ENCODE measurements at regions not wholly inside any gene's neighbourhood (a gene's known extent, or its start where the extent isn't known, plus 50 kb on each side); places are given as distances from the start of the nearest gene placed in this dataset.

GRCh38 chr12:118835926-118836325 lies 145.4 kb upstream of the SRRM4 start:
- H3K27me3 ChIP-seq: no peaks in the 10 kb centered on the region
- no peak for DNase-seq
- no peaks in the 10 kb centered on the region for H3K36me3 ChIP-seq
- H3K9me3 ChIP-seq: no peaks in the 10 kb centered on the region
- no peak overlapping the region for H3K4me3 ChIP-seq

- Histone ChIP-seq H3K9me3 (no peaks in the 10 kb centered on the region), H3K4me3 (no peak overlapping the region), H3K36me3 (no peaks in the 10 kb centered on the region), H3K27me3 (no peaks in the 10 kb centered on the region)
- DNase-seq: no peak
These were observed 140.9 kb upstream of the SRRM4 start for GRCh38 chr12:118840399-118840798.

GRCh38 chr12:118840878-118841277 lies 140.5 kb upstream of the SRRM4 start:
- no peaks in the 10 kb centered on the region for H3K36me3 ChIP-seq
- H3K9me3 ChIP-seq: no peaks in the 10 kb centered on the region
- DNase-seq: no peak
- H3K4me3 ChIP-seq: no peak overlapping the region
- H3K27me3 ChIP-seq: no peaks in the 10 kb centered on the region

- Histone ChIP-seq H3K36me3 (no peaks in the 10 kb centered on the region), H3K27me3 (no peaks in the 10 kb centered on the region), H3K9me3 (no peaks in the 10 kb centered on the region), H3K4me3 (no peak overlapping the region)
- no peak for DNase-seq
These were observed 139.8 kb upstream of the SRRM4 start for GRCh38 chr12:118841588-118841987.

GRCh38 chr12:118842866-118843265 lies 138.5 kb upstream of the SRRM4 start:
- Histone ChIP-seq H3K9me3 (no peaks in the 10 kb centered on the region), H3K36me3 (no peaks in the 10 kb centered on the region), H3K27me3 (no peaks in the 10 kb centered on the region), H3K4me3 (no peak overlapping the region)
- DNase-seq: no peak

GRCh38 chr12:118846416-118846815 lies 134.9 kb upstream of the SRRM4 start:
- no peaks in the 10 kb centered on the region for H3K36me3 ChIP-seq
- DNase-seq: no peak
- H3K27me3 ChIP-seq: no peaks in the 10 kb centered on the region
- no peak overlapping the region for H3K4me3 ChIP-seq
- H3K9me3 ChIP-seq: no peaks in the 10 kb centered on the region

- Histone ChIP-seq H3K36me3 (no peaks in the 10 kb centered on the region), H3K9me3 (no peaks in the 10 kb centered on the region), H3K27me3 (no peaks in the 10 kb centered on the region), H3K4me3 (no peak overlapping the region)
- DNase-seq: peak; percentile 9
These were observed 131.0 kb upstream of the SRRM4 start for GRCh38 chr12:118850244-118850825.

GRCh38 chr12:118851891-118852290 lies 129.4 kb upstream of the SRRM4 start:
- no peak for DNase-seq
- Histone ChIP-seq H3K9me3 (no peaks in the 10 kb centered on the region), H3K4me3 (no peak overlapping the region), H3K36me3 (no peaks in the 10 kb centered on the region), H3K27me3 (no peaks in the 10 kb centered on the region)

GRCh38 chr12:118853634-118854033 lies 127.7 kb upstream of the SRRM4 start:
- H3K9me3 ChIP-seq: no peaks in the 10 kb centered on the region
- no peaks in the 10 kb centered on the region for H3K36me3 ChIP-seq
- no peak overlapping the region for H3K4me3 ChIP-seq
- no peak for DNase-seq
- no peaks in the 10 kb centered on the region for H3K27me3 ChIP-seq

GRCh38 chr12:118855858-118856257 lies 125.5 kb upstream of the SRRM4 start:
- no peaks in the 10 kb centered on the region for H3K36me3 ChIP-seq
- no peak for DNase-seq
- H3K27me3 ChIP-seq: no peaks in the 10 kb centered on the region
- H3K9me3 ChIP-seq: no peaks in the 10 kb centered on the region
- no peak overlapping the region for H3K4me3 ChIP-seq

- no peak for DNase-seq
- Histone ChIP-seq H3K36me3 (no peaks in the 10 kb centered on the region), H3K4me3 (no peak overlapping the region)
These were observed 115.0 kb upstream of the SRRM4 start for GRCh38 chr12:118866346-118866745.

GRCh38 chr12:118870551-118870950 lies 110.8 kb upstream of the SRRM4 start:
- DNase-seq: no peak
- Histone ChIP-seq H3K27me3 (no peaks in the 10 kb centered on the region), H3K36me3 (no peaks in the 10 kb centered on the region), H3K4me3 (no peak overlapping the region), H3K9me3 (no peaks in the 10 kb centered on the region)

More at GRCh38 chr12:118866346-118866745, 115.0 kb upstream of the SRRM4 start:
- Histone ChIP-seq H3K27me3 (no peaks in the 10 kb centered on the region), H3K9me3 (no peaks in the 10 kb centered on the region)

GRCh38 chr12:118874698-118875548 lies 106.4 kb upstream of the SRRM4 start:
- no peak for DNase-seq
- no peaks in the 10 kb centered on the region for H3K27me3 ChIP-seq
- H3K4me3 ChIP-seq: no peak overlapping the region
- no peaks in the 10 kb centered on the region for H3K36me3 ChIP-seq
- no peaks in the 10 kb centered on the region for H3K9me3 ChIP-seq

- H3K36me3 ChIP-seq: no peaks in the 10 kb centered on the region
- H3K27me3 ChIP-seq: no peaks in the 10 kb centered on the region
- no peaks in the 10 kb centered on the region for H3K9me3 ChIP-seq
- DNase-seq: no peak
- no peak overlapping the region for H3K4me3 ChIP-seq
These were observed 100.4 kb upstream of the SRRM4 start for GRCh38 chr12:118880720-118881493.

GRCh38 chr12:118884226-118884625 lies 97.1 kb upstream of the SRRM4 start:
- no peaks in the 10 kb centered on the region for H3K9me3 ChIP-seq
- no peaks in the 10 kb centered on the region for H3K36me3 ChIP-seq
- no peaks in the 10 kb centered on the region for H3K27me3 ChIP-seq
- no peak for DNase-seq
- no peak overlapping the region for H3K4me3 ChIP-seq

GRCh38 chr12:118900993-118901392 lies 80.3 kb upstream of the SRRM4 start:
- Histone ChIP-seq H3K4me3 (no peak overlapping the region), H3K36me3 (no peaks in the 10 kb centered on the region), H3K27me3 (no peaks in the 10 kb centered on the region), H3K9me3 (no peaks in the 10 kb centered on the region)
- no peak for DNase-seq

GRCh38 chr12:118908811-118909210 lies 72.5 kb upstream of the SRRM4 start:
- Histone ChIP-seq H3K9me3 (no peaks in the 10 kb centered on the region), H3K27me3 (no peaks in the 10 kb centered on the region), H3K36me3 (no peaks in the 10 kb centered on the region), H3K4me3 (no peak overlapping the region)
- DNase-seq: peak; percentile 19
